ENCODE measurements at regions not wholly inside any gene's neighbourhood (a gene's known extent, or its start where the extent isn't known, plus 50 kb on each side); places are given as distances from the start of the nearest gene placed in this dataset.

DNA sequence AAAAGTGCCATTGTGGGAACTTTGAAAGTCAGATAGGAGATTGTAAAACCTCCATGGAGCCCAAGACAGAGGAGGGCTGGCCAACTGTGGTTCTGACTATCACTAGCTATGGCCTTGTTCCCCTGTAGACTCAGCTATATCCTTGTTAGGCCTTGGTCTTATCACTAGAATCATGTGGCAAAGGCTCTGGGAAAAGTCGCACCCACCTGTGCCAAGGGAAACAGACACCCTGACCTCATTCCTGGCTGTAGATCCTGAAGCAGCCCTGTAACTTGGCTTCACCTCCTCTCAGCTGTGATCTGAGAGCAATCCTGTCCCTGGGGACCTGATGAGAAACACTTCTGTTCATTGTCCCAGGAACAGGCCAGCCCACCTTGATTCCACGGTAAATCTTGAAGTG lies 566.2 kb downstream of the TMEM135 start (continued):
- TF ChIP-seq EZH2 (IDR thresholded peaks at IDR 0.05; ENCODE audit: low read depth, unreplicated experiment): no peak
- TF ChIP-seq, protein P1, sequence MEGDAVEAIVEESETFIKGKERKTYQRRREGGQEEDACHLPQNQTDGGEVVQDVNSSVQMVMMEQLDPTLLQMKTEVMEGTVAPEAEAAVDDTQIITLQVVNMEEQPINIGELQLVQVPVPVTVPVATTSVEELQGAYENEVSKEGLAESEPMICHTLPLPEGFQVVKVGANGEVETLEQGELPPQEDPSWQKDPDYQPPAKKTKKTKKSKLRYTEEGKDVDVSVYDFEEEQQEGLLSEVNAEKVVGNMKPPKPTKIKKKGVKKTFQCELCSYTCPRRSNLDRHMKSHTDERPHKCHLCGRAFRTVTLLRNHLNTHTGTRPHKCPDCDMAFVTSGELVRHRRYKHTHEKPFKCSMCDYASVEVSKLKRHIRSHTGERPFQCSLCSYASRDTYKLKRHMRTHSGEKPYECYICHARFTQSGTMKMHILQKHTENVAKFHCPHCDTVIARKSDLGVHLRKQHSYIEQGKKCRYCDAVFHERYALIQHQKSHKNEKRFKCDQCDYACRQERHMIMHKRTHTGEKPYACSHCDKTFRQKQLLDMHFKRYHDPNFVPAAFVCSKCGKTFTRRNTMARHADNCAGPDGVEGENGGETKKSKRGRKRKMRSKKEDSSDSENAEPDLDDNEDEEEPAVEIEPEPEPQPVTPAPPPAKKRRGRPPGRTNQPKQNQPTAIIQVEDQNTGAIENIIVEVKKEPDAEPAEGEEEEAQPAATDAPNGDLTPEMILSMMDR (conservative IDR thresholded peaks at IDR 0.05; ENCODE audit: low read depth in 2 of 2): no peak
- TF ChIP-seq, protein P2, sequence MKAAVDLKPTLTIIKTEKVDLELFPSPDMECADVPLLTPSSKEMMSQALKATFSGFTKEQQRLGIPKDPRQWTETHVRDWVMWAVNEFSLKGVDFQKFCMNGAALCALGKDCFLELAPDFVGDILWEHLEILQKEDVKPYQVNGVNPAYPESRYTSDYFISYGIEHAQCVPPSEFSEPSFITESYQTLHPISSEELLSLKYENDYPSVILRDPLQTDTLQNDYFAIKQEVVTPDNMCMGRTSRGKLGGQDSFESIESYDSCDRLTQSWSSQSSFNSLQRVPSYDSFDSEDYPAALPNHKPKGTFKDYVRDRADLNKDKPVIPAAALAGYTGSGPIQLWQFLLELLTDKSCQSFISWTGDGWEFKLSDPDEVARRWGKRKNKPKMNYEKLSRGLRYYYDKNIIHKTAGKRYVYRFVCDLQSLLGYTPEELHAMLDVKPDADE (IDR thresholded peaks at IDR 0.05): no peak
- TF ChIP-seq, protein P3, sequence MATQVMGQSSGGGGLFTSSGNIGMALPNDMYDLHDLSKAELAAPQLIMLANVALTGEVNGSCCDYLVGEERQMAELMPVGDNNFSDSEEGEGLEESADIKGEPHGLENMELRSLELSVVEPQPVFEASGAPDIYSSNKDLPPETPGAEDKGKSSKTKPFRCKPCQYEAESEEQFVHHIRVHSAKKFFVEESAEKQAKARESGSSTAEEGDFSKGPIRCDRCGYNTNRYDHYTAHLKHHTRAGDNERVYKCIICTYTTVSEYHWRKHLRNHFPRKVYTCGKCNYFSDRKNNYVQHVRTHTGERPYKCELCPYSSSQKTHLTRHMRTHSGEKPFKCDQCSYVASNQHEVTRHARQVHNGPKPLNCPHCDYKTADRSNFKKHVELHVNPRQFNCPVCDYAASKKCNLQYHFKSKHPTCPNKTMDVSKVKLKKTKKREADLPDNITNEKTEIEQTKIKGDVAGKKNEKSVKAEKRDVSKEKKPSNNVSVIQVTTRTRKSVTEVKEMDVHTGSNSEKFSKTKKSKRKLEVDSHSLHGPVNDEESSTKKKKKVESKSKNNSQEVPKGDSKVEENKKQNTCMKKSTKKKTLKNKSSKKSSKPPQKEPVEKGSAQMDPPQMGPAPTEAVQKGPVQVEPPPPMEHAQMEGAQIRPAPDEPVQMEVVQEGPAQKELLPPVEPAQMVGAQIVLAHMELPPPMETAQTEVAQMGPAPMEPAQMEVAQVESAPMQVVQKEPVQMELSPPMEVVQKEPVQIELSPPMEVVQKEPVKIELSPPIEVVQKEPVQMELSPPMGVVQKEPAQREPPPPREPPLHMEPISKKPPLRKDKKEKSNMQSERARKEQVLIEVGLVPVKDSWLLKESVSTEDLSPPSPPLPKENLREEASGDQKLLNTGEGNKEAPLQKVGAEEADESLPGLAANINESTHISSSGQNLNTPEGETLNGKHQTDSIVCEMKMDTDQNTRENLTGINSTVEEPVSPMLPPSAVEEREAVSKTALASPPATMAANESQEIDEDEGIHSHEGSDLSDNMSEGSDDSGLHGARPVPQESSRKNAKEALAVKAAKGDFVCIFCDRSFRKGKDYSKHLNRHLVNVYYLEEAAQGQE (IDR thresholded peaks at IDR 0.05; ENCODE audit: unreplicated experiment): no peak
- TF ChIP-seq ZNF331 (CRISPR knock-in tag; IDR thresholded peaks at IDR 0.05; ENCODE audit: low read depth): no peak

DNA sequence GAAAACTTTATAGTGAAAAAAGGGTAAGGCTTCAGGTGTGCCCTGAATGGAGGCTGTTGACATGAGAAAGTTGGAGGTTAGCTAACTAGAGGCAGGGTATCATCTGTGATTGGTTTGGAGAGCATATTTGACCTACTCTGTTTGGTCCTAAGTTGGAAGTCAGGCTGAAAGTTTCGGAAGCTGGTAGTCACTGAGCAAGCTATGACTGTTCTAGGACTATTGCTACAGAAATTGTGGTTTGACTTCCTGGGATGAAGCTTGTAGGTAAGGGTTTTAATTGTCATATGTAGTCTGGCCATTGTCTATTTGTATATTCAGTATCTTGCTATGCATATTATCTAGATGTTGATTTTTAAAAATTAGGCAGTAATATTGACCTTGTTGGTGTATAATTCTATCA lies 565.0 kb downstream of the TMEM135 start:
- no peak overlapping the region for H3K4me3 ChIP-seq
- TF ChIP-seq STAT1 (IDR thresholded peaks at IDR 0.05; ENCODE audit: unreplicated experiment) (no peak), ZNF114 (CRISPR knock-in tag; IDR thresholded peaks at IDR 0.05) (no peak), JUNB (IDR thresholded peaks at IDR 0.05; ENCODE audit: unreplicated experiment) (no peak), NANOG (IDR thresholded peaks at IDR 0.05; ENCODE audit: borderline replicate concordance) (no peak), EZH2 (IDR thresholded peaks at IDR 0.05; ENCODE audit: low read depth, unreplicated experiment) (no peak)
- TF ChIP-seq, protein P3 (IDR thresholded peaks at IDR 0.05; ENCODE audit: unreplicated experiment): no peak

More for the DNA sequence above, 565.0 kb downstream of the TMEM135 start:
- no peaks in the 10 kb centered on the region for H3K36me3 ChIP-seq (ENCODE audit: insufficient read depth)
- H3K36me3 Mint-ChIP-seq (ENCODE audit: low read depth): no peaks in the 10 kb centered on the region
- H3K4me3 Mint-ChIP-seq: no peak overlapping the region
- H3K4me2 ChIP-seq: no peak overlapping the region
- H3K27me3 Mint-ChIP-seq (ENCODE audit: insufficient read depth, low read depth, poor library complexity): peaks cover 2% of the 10 kb centered on the region
- H3K79me2 ChIP-seq (replicated peaks; ENCODE audit: insufficient read depth): no peaks in the 10 kb centered on the region
- no peaks in the 10 kb centered on the region for H3K4me1 ChIP-seq (ENCODE audit: insufficient read depth)
- no peaks in the 10 kb centered on the region for H3K4me1 Mint-ChIP-seq
- H3K27ac Mint-ChIP-seq: no peak overlapping the region
- ATAC-seq (no peak), DNase-seq (ENCODE audit: low spot score) (no peak)
- H3K27me3 ChIP-seq (ENCODE audit: insufficient read depth): no peaks in the 10 kb centered on the region
- H3K9me3 Mint-ChIP-seq: no peaks in the 10 kb centered on the region
- no peak overlapping the region for H2AFZ ChIP-seq
- H3K27ac ChIP-seq (ENCODE audit: low read depth): no peak overlapping the region
- no peaks in the 10 kb centered on the region for H3F3A ChIP-seq (replicated peaks; ENCODE audit: low read depth)
- H3K9me2 ChIP-seq (ENCODE audit: insufficient read depth): peaks cover 5% of the 10 kb centered on the region; the same call in 1 of the 2 replicates
- no peaks in the 10 kb centered on the region for H4K20me1 ChIP-seq (replicated peaks; ENCODE audit: insufficient read depth)

All from GM23338 (cell line).